Right atrium auricular region (tissue), 2 donors: ENCODE measurements at regions not wholly inside any gene's neighbourhood (a gene's known extent, or its start where the extent isn't known, plus 50 kb on each side); places are given as distances from the start of the nearest gene placed in this dataset.

Source experiments
- DNase-seq: peaks from one replicate; pipeline ENCODE4 v3.0.0-alpha.2; 2019; ENCODE audit warnings: low spot score
- H3K27ac ChIP-seq, 2 donors: fragments of 200-600 bp; sonication (generic); 1 replicate in 1 of 2; 2 replicates in 1 of 2; pipeline ENCODE4 v1.5.1; 2016 to 2019
- H3K27me3 ChIP-seq, 2 donors: fragments of 200-600 bp; sonication (generic); one replicate each; pipeline versions ENCODE4 v1.5.1 to v1.6.0; 2017 to 2019
- H3K36me3 ChIP-seq: fragments of 200-600 bp; sonication (generic); one replicate; pipeline ENCODE4 v1.5.1; 2016
- H3K4me1 ChIP-seq, 2 donors: fragments of 200-600 bp; sonication (generic); one replicate each; pipeline versions ENCODE4 v1.5.1 to v1.6.0; 2017 to 2019
- H3K4me3 ChIP-seq, 2 donors: fragments of 200-600 bp; sonication (generic); 1 replicate in 1 of 2; 2 replicates in 1 of 2; pipeline ENCODE4 v1.5.1; 2017 to 2019; ENCODE audit warnings: mild to moderate bottlenecking in 1 of 2, moderate library complexity in 1 of 2
- H3K9me3 ChIP-seq, 2 donors: fragments of 200-600 bp; sonication (generic); one replicate each; pipeline ENCODE4 v1.5.1; 2019
- TF ChIP-seq, protein P1 (sequence below), 2 donors: fragments of 200-600 bp; sonication (generic); IDR thresholded peaks; one replicate each; pipeline ENCODE4 v1.5.1; 2019; ENCODE audit warnings: antibody characterized with exemption in 2 of 2

DNA sequence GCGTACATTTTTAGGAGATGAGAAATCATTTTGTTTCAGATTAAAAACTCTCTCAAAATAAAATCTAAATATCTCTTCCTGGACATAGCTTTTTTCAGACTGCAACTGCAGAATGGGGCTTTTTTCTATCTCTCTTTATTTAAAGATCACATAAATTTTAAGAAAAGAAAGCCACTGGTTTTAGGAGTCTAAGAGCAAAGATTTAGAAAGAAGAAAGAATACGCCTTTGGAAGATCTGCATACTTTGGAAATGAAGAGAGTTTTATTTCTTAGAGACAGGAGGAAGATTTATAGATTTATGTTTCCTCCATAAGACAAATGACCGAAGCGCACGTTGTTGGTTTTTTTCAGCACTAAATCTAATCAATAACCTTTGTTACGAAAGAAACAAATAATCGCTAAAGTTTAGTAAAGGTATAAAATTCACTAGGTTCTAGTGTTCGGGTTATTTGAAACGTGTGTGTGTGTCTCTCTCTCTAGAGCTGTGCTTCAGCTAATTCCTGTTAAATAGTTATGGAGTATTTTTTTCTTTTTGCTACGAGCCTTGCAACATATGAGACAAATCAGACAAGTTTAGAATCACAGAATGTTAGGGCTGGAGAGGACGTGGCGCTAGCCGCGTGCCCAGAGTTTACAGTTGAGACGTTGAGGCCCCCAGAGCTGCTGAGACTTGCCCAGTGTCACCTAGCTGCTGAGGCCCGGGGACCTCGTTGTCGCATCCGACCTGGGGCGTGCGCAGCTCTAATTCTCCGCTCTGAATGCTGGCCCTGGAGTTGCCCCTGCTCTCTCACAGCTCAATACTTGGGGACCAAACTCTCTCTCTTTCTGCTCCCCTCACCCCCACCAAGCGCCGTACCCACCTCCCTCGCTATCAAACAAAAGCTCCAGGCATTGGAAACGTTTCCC is 69.9 kb downstream of the CTAGE1 start:
- DNase-seq, result no peak
- TF ChIP-seq, protein P1, sequence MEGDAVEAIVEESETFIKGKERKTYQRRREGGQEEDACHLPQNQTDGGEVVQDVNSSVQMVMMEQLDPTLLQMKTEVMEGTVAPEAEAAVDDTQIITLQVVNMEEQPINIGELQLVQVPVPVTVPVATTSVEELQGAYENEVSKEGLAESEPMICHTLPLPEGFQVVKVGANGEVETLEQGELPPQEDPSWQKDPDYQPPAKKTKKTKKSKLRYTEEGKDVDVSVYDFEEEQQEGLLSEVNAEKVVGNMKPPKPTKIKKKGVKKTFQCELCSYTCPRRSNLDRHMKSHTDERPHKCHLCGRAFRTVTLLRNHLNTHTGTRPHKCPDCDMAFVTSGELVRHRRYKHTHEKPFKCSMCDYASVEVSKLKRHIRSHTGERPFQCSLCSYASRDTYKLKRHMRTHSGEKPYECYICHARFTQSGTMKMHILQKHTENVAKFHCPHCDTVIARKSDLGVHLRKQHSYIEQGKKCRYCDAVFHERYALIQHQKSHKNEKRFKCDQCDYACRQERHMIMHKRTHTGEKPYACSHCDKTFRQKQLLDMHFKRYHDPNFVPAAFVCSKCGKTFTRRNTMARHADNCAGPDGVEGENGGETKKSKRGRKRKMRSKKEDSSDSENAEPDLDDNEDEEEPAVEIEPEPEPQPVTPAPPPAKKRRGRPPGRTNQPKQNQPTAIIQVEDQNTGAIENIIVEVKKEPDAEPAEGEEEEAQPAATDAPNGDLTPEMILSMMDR (IDR thresholded peaks at IDR 0.05), result no peak
- peaks cover 0 to 53% of the 10 kb centered on the region in 2 donors for H3K4me1 ChIP-seq
- H3K4me3 ChIP-seq, result peak overlapping the region; percentile 58 to 61
- H3K27me3 ChIP-seq, result no peaks in the 10 kb centered on the region
- no peaks in the 10 kb centered on the region for H3K9me3 ChIP-seq
- H3K27ac ChIP-seq, result peak overlapping the region; percentile 92 to 97
- H3K36me3 ChIP-seq, result no peaks in the 10 kb centered on the region

DNA sequence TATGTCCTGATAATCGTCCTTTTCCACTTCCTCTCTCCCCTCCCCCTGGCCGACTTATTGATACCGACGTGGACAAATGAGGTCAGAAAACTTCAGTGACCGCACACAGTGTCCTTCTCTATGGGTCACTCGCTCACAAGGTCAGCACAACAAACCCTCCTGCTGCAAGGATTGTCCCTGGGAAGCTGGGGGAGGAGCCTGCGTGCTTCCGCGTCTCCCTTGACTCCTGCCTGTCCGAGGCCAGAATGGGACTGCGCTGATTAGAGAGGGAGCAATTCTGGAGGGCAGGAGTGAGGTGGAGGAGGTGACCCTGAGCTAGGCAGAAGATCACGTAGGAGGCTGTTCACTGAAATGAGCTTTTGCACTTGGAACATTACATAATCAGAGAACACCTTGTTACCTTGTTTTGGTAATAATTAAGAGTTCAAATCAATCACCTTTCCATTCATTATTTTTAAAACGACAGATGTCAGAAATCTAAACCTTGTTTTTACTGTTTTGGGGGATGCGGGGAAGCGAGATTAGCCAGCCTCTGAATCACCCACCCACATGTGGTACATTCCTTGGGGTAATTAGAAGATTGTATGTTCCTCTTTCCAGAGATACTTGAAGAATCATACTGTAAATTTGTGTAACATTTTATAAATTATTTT is 70.6 kb downstream of the CTAGE1 start:
- Histone ChIP-seq H3K27ac (peak overlapping the region; percentile 92 to 97), H3K4me3 (peak overlapping the region; percentile 58 to 61), H3K4me1 (peaks cover 0 to 53% of the 10 kb centered on the region in 2 donors), H3K27me3 (no peaks in the 10 kb centered on the region), H3K9me3 (no peaks in the 10 kb centered on the region), H3K36me3 (no peaks in the 10 kb centered on the region)
- peak; percentile 98 for DNase-seq
- TF ChIP-seq, protein P1 (IDR thresholded peaks at IDR 0.05), result no peak

DNA sequence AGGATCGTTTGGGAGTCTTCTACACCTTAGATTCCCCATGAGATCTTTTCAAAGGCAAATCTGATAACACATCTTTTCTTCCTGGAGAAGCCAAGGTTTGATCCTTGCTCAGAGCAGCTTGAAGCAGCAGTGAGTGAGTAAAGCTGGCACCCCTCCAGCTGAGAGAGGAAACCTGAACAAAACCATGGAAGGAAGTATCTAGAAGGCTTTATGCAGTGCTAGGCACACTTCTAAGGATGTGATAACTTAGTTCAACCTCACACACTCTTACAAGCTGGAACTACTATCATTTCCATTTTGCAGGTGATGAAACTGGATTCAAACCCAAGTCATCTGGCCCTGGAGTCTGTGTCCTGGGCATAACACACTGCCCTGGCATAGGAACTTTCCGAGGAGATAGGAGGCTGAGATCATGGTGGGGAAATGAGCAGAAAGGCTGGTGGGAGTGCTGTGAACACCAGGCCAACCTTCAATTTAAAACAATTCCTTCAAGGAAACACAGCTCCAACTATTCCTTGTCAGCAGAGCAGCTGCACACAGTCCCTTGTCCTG is 71.2 kb downstream of the CTAGE1 start:
- H3K4me1 ChIP-seq, result peaks cover 0 to 53% of the 10 kb centered on the region in 2 donors
- H3K27ac ChIP-seq, result peak overlapping the region; percentile 92 to 97
- no peaks in the 10 kb centered on the region for H3K36me3 ChIP-seq
- peak overlapping the region; percentile 21 to 61 for H3K4me3 ChIP-seq
- H3K9me3 ChIP-seq, result no peaks in the 10 kb centered on the region
- no peaks in the 10 kb centered on the region for H3K27me3 ChIP-seq
- DNase-seq, result peak; percentile 85
- TF ChIP-seq, protein P1 (IDR thresholded peaks at IDR 0.05), result no peak

DNA sequence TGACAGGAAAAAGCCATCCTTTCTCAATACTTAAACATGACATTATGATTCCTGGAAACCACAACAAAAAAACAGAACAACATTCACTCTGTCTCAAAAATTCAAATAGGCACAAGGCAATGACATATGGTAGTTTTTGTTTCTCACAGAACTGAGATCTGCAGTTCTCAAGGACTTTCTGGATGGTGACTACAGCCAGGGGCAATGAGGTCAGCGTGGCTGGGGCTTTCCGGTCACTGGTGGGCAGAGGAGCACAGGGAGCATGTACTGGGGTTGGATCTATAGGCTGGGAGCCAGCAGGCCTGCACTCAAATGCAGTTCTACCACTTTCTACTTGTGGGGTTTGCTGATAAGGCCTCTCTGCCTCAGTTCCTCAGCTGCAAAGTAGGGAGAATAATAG is 72.0 kb downstream of the CTAGE1 start:
- DNase-seq, result no peak
- H3K36me3 ChIP-seq, result no peaks in the 10 kb centered on the region
- H3K4me1 ChIP-seq, result peaks cover 0 to 52% of the 10 kb centered on the region in 2 donors
- H3K27ac ChIP-seq, result peak overlapping the region; percentile 92 to 97
- no peak overlapping the region for H3K4me3 ChIP-seq
- H3K27me3 ChIP-seq, result no peaks in the 10 kb centered on the region
- TF ChIP-seq, protein P1 (IDR thresholded peaks at IDR 0.05), result no peak
- H3K9me3 ChIP-seq, result no peaks in the 10 kb centered on the region

DNA sequence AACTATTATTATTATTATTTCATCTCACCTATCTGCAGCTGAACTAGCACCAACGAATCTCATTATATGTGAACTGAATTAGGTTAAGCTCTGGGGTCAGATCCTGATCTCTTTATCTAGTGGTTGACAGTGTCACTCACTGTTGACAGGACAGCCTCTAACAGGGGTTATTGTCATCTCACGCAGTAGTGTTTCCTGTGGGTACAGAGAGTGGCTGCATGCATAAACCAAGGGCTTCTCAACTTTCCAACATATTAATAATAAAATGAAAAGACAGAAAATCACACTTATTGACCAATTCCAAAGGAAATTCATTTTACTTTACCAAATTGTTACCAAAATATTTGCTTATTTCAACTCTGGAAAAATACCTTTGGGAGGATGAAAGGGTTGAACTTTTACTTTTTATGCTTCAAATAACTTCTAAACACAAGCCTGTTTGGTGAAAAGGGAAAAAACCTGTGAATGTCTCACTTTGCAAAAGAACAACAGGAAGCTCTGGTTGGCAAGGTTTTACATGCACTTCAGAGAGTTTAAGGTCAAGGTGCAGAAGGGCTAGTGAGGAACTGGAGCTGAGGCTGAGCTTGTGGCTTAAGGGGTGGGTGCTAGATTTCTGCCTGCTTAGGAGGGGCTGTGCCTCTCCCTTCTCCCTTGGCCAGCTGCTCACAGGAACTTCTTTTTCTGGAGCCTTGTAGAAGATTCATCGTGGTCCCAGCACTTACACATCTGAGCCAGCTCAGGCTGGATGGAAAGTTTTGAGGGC is 72.6 kb downstream of the CTAGE1 start:
- DNase-seq, result no peak
- Histone ChIP-seq H3K9me3 (no peaks in the 10 kb centered on the region), H3K27ac (peak overlapping the region; percentile 92 to 97), H3K4me1 (peaks cover 0 to 54% of the 10 kb centered on the region in 2 donors), H3K36me3 (no peaks in the 10 kb centered on the region), H3K27me3 (no peaks in the 10 kb centered on the region), H3K4me3 (no peak overlapping the region)
- TF ChIP-seq, protein P1 (IDR thresholded peaks at IDR 0.05), result no peak
